ENCODE measurements at regions not wholly inside any gene's neighbourhood (a gene's known extent, or its start where the extent isn't known, plus 50 kb on each side); places are given as distances from the start of the nearest gene placed in this dataset.

GRCh38 chr5:171702135-171702770, 83.4 kb upstream of the SMIM23 start:
- no peak overlapping the region for H3K4ac ChIP-seq (ENCODE audit: low read depth, low read length)
- H3K79me2 ChIP-seq (ENCODE audit: control insufficient read depth, insufficient read depth, low read length, poor library complexity), result no peaks in the 10 kb centered on the region
- H4K12ac ChIP-seq (ENCODE audit: low read depth, low read length), result no peak overlapping the region
- H3K18ac ChIP-seq (ENCODE audit: low read length), result no peak overlapping the region
- no peaks in the 10 kb centered on the region for H3K27me3 ChIP-seq (ENCODE audit: insufficient read depth, low read length)
- H3K23ac ChIP-seq (ENCODE audit: low read length), result no peak overlapping the region
- H3K9ac ChIP-seq (ENCODE audit: low read length), result no peak overlapping the region
- H3K36me3 ChIP-seq (ENCODE audit: control insufficient read depth in 1 of 2, insufficient read depth in 2 of 2, low read length in 2 of 2), result no peaks in the 10 kb centered on the region
- H3K4me3 ChIP-seq (ENCODE audit: low read depth, low read length), result no peak overlapping the region
- H4K91ac ChIP-seq (ENCODE audit: low read depth, low read length), result no peak overlapping the region
- no CpG with 5 or more reads among the region's 13 CpGs for WGBS (ENCODE audit: extremely low coverage, insufficient coverage, insufficient read length)
- DNase-seq, result no peak
- no peak overlapping the region for H2BK12ac ChIP-seq (ENCODE audit: low read length)
- H3K79me1 ChIP-seq (ENCODE audit: low read length), result no peaks in the 10 kb centered on the region
- H2BK5ac ChIP-seq (ENCODE audit: low read depth, low read length, poor library complexity), result no peak overlapping the region
- no peak overlapping the region for H2AK5ac ChIP-seq (ENCODE audit: low read length)
- no peak overlapping the region for H3K4me2 ChIP-seq (ENCODE audit: low read length)
- H4K8ac ChIP-seq (ENCODE audit: low read depth, low read length), result no peak overlapping the region
- H3K4me1 ChIP-seq (ENCODE audit: control insufficient read depth in 1 of 2, insufficient read depth in 2 of 2, low read length in 2 of 2), result no peaks in the 10 kb centered on the region
- no peak overlapping the region for H2AFZ ChIP-seq (ENCODE audit: insufficient read depth, low read length, poor library complexity)
- H2BK120ac ChIP-seq (ENCODE audit: insufficient read depth, low read length, poor library complexity), result no peak overlapping the region
- H3K27ac ChIP-seq (ENCODE audit: low read depth, low read length), result no peak overlapping the region
- H3K14ac ChIP-seq (ENCODE audit: low read length), result no peak overlapping the region
- H3K9me3 ChIP-seq (ENCODE audit: insufficient read depth, low read depth, low read length), result peaks cover 2% of the 10 kb centered on the region

- no peak overlapping the region for H4K8ac ChIP-seq (ENCODE audit: low read depth, low read length)
- no peak overlapping the region for H2BK5ac ChIP-seq (ENCODE audit: low read depth, low read length, poor library complexity)
- no peak overlapping the region for H3K14ac ChIP-seq (ENCODE audit: low read length)
- H3K4me3 ChIP-seq (ENCODE audit: low read depth, low read length), result no peak overlapping the region
- H3K4me2 ChIP-seq (ENCODE audit: low read length), result no peak overlapping the region
- no peak for DNase-seq
- H2BK12ac ChIP-seq (ENCODE audit: low read length), result no peak overlapping the region
- no CpG with 5 or more reads among the region's 11 CpGs for WGBS (ENCODE audit: extremely low coverage, insufficient coverage, insufficient read length)
- H3K9me3 ChIP-seq (ENCODE audit: insufficient read depth, low read depth, low read length), result peaks cover 2% of the 10 kb centered on the region
- no peaks in the 10 kb centered on the region for H3K79me1 ChIP-seq (ENCODE audit: low read length)
- no peak overlapping the region for H4K91ac ChIP-seq (ENCODE audit: low read depth, low read length)
- H4K12ac ChIP-seq (ENCODE audit: low read depth, low read length), result no peak overlapping the region
- no peak overlapping the region for H3K18ac ChIP-seq (ENCODE audit: low read length)
- no peaks in the 10 kb centered on the region for H3K36me3 ChIP-seq (ENCODE audit: control insufficient read depth in 1 of 2, insufficient read depth in 2 of 2, low read length in 2 of 2)
- no peak overlapping the region for H2AK5ac ChIP-seq (ENCODE audit: low read length)
- no peak overlapping the region for H3K9ac ChIP-seq (ENCODE audit: low read length)
- H2BK120ac ChIP-seq (ENCODE audit: insufficient read depth, low read length, poor library complexity), result no peak overlapping the region
- H3K27ac ChIP-seq (ENCODE audit: low read depth, low read length), result no peak overlapping the region
- H3K23ac ChIP-seq (ENCODE audit: low read length), result no peak overlapping the region
- no peak overlapping the region for H3K4ac ChIP-seq (ENCODE audit: low read depth, low read length)
- no peaks in the 10 kb centered on the region for H3K27me3 ChIP-seq (ENCODE audit: insufficient read depth, low read length)
- no peaks in the 10 kb centered on the region for H3K4me1 ChIP-seq (ENCODE audit: control insufficient read depth in 1 of 2, insufficient read depth in 2 of 2, low read length in 2 of 2)
- H2AFZ ChIP-seq (ENCODE audit: insufficient read depth, low read length, poor library complexity), result no peak overlapping the region
- H3K79me2 ChIP-seq (ENCODE audit: control insufficient read depth, insufficient read depth, low read length, poor library complexity), result no peaks in the 10 kb centered on the region
Observed at GRCh38 chr5:171703146-171703545, 82.5 kb upstream of the SMIM23 start.

- no peaks in the 10 kb centered on the region for H3K4me1 ChIP-seq (ENCODE audit: control insufficient read depth in 1 of 2, insufficient read depth in 2 of 2, low read length in 2 of 2)
- H2BK120ac ChIP-seq (ENCODE audit: insufficient read depth, low read length, poor library complexity), result no peak overlapping the region
- no peak overlapping the region for H3K4me3 ChIP-seq (ENCODE audit: low read depth, low read length)
- H3K9me3 ChIP-seq (ENCODE audit: insufficient read depth, low read depth, low read length), result peaks cover 2% of the 10 kb centered on the region
- no CpG with 5 or more reads among the region's 6 CpGs for WGBS (ENCODE audit: extremely low coverage, insufficient coverage, insufficient read length)
- H3K14ac ChIP-seq (ENCODE audit: low read length), result no peak overlapping the region
- no peak overlapping the region for H2BK5ac ChIP-seq (ENCODE audit: low read depth, low read length, poor library complexity)
- no peak overlapping the region for H3K4me2 ChIP-seq (ENCODE audit: low read length)
- no peak overlapping the region for H3K9ac ChIP-seq (ENCODE audit: low read length)
- H4K91ac ChIP-seq (ENCODE audit: low read depth, low read length), result no peak overlapping the region
- H4K8ac ChIP-seq (ENCODE audit: low read depth, low read length), result no peak overlapping the region
- H2AK5ac ChIP-seq (ENCODE audit: low read length), result no peak overlapping the region
- no peaks in the 10 kb centered on the region for H3K36me3 ChIP-seq (ENCODE audit: control insufficient read depth in 1 of 2, insufficient read depth in 2 of 2, low read length in 2 of 2)
- no peak overlapping the region for H3K27ac ChIP-seq (ENCODE audit: low read depth, low read length)
- no peaks in the 10 kb centered on the region for H3K79me2 ChIP-seq (ENCODE audit: control insufficient read depth, insufficient read depth, low read length, poor library complexity)
- no peak overlapping the region for H4K12ac ChIP-seq (ENCODE audit: low read depth, low read length)
- no peak overlapping the region for H3K23ac ChIP-seq (ENCODE audit: low read length)
- H3K79me1 ChIP-seq (ENCODE audit: low read length), result no peaks in the 10 kb centered on the region
- no peak overlapping the region for H3K4ac ChIP-seq (ENCODE audit: low read depth, low read length)
- no peak for DNase-seq
- H2BK12ac ChIP-seq (ENCODE audit: low read length), result no peak overlapping the region
- H2AFZ ChIP-seq (ENCODE audit: insufficient read depth, low read length, poor library complexity), result no peak overlapping the region
- no peaks in the 10 kb centered on the region for H3K27me3 ChIP-seq (ENCODE audit: insufficient read depth, low read length)
- H3K18ac ChIP-seq (ENCODE audit: low read length), result no peak overlapping the region
Observed at GRCh38 chr5:171705036-171705435, 80.6 kb upstream of the SMIM23 start.

- Histone ChIP-seq H3K18ac (ENCODE audit: low read length) (no peak overlapping the region), H2AK5ac (ENCODE audit: low read length) (no peak overlapping the region), H4K91ac (ENCODE audit: low read depth, low read length) (no peak overlapping the region), H3K23ac (ENCODE audit: low read length) (no peak overlapping the region), H3K4me2 (ENCODE audit: low read length) (no peak overlapping the region), H4K8ac (ENCODE audit: low read depth, low read length) (no peak overlapping the region), H3K14ac (ENCODE audit: low read length) (no peak overlapping the region), H4K12ac (ENCODE audit: low read depth, low read length) (no peak overlapping the region), H3K4ac (ENCODE audit: low read depth, low read length) (no peak overlapping the region), H3K27ac (ENCODE audit: low read depth, low read length) (no peak overlapping the region), H2BK12ac (ENCODE audit: low read length) (no peak overlapping the region), H3K9me3 (ENCODE audit: insufficient read depth, low read depth, low read length) (peaks cover 2% of the 10 kb centered on the region), H3K79me1 (ENCODE audit: low read length) (no peaks in the 10 kb centered on the region), H2BK120ac (ENCODE audit: insufficient read depth, low read length, poor library complexity) (no peak overlapping the region), H3K9ac (ENCODE audit: low read length) (no peak overlapping the region), H3K36me3 (ENCODE audit: control insufficient read depth in 1 of 2, insufficient read depth in 2 of 2, low read length in 2 of 2) (no peaks in the 10 kb centered on the region), H3K79me2 (ENCODE audit: control insufficient read depth, insufficient read depth, low read length, poor library complexity) (no peaks in the 10 kb centered on the region), H3K4me1 (ENCODE audit: control insufficient read depth in 1 of 2, insufficient read depth in 2 of 2, low read length in 2 of 2) (no peaks in the 10 kb centered on the region), H2AFZ (ENCODE audit: insufficient read depth, low read length, poor library complexity) (no peak overlapping the region), H2BK5ac (ENCODE audit: low read depth, low read length, poor library complexity) (no peak overlapping the region), H3K4me3 (ENCODE audit: low read depth, low read length) (no peak overlapping the region), H3K27me3 (ENCODE audit: insufficient read depth, low read length) (no peaks in the 10 kb centered on the region)
- WGBS (ENCODE audit: extremely low coverage, insufficient coverage, insufficient read length), result no CpG with 5 or more reads among the region's 7 CpGs
- DNase-seq, result peak in 1 of 2 donors; percentile 31
Observed at GRCh38 chr5:171705830-171706468, 79.7 kb upstream of the SMIM23 start.
